ENCODE measurements at regions not wholly inside any gene's neighbourhood (a gene's known extent, or its start where the extent isn't known, plus 50 kb on each side); places are given as distances from the start of the nearest gene placed in this dataset.

DNA sequence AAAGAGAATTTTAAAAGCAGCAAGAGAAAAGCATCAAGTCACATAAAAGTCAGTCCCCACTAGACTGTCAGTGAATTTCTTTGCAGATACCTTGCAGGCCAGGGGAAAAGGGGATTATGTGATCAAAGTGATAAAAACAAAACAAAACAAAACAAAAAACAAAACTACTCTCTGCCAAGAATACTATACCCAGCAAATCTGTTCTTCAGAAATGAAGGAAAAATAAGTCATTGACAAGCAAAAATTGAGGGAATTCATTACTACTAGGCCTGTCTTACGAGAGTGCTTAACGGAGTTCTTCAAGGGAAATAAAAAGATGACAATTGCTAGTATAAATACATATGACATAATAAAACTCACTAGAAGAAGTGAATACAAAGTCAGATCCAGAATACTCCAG, 245.5 kb upstream of the CHST9 start:
- WGBS, 5 donors = 90 to 96% (median 94%) methylated on average over 2 of the region's 2 CpGs
- intact Hi-C loops (cut with DNase I; ENCODE audit: low total_unique reads) = no loop called here
- Histone ChIP-seq H3K27ac (no peak overlapping the region), H3K4me3 (no peak overlapping the region), H3K9me3 (peaks cover 0 to 32% (median 20%) of the 10 kb centered on the region in 8 donors), H3K4me1 (no peaks in the 10 kb centered on the region), H3K27me3 (replicated peaks in 1 of 7) (no peaks in the 10 kb centered on the region), H3K36me3 (no peaks in the 10 kb centered on the region)
- DNase-seq = no peak
- TF ChIP-seq POLR2AphosphoS5 (IDR thresholded peaks at IDR 0.05) (no peak), POLR2A (IDR thresholded peaks at IDR 0.05) (no peak)
- TF ChIP-seq, protein P1, sequence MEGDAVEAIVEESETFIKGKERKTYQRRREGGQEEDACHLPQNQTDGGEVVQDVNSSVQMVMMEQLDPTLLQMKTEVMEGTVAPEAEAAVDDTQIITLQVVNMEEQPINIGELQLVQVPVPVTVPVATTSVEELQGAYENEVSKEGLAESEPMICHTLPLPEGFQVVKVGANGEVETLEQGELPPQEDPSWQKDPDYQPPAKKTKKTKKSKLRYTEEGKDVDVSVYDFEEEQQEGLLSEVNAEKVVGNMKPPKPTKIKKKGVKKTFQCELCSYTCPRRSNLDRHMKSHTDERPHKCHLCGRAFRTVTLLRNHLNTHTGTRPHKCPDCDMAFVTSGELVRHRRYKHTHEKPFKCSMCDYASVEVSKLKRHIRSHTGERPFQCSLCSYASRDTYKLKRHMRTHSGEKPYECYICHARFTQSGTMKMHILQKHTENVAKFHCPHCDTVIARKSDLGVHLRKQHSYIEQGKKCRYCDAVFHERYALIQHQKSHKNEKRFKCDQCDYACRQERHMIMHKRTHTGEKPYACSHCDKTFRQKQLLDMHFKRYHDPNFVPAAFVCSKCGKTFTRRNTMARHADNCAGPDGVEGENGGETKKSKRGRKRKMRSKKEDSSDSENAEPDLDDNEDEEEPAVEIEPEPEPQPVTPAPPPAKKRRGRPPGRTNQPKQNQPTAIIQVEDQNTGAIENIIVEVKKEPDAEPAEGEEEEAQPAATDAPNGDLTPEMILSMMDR (IDR thresholded peaks at IDR 0.05 in 8 of 11, conservative IDR thresholded peaks at IDR 0.05 in 3 of 11) = no peak

DNA sequence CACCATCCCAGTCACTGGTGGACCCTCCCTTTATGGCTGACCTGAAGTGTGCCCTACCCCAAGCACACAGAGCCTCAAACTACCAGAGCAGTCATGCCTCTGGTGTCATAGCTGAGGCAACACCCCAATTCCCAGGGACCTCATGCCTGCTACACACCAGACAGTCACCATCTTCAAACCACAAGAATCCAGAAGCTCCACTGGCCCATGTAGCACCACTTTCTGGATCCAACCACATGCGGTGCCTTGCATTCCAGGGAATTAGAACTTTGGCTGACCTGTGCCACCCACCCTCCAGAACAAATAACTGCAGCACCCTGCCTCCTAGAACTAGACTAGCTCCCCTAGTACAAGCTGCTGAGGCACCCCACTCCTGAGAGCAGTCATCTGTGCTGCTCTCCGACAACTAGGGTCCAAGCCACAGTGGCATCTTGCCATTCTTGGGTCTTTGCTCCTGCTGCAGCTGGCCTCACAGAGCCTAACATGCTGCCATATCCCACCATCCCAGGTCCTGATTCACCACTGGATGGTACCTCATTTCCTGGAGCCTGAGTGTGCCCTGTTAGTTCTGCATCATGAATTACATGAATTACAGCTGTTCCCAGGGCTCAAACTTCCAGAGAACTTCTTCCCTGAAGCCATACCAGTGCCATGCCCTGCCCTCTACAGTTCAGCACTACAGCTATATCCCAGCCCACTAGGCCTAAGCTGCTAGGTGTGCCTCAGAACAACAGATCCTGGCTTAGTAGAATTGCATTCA, 243.8 kb upstream of the CHST9 start:
- Histone ChIP-seq H3K27me3 (replicated peaks in 1 of 7) (no peaks in the 10 kb centered on the region), H3K4me3 (no peak overlapping the region), H3K9me3 (peaks cover 0 to 32% (median 20%) of the 10 kb centered on the region in 8 donors), H3K36me3 (no peaks in the 10 kb centered on the region), H3K4me1 (no peaks in the 10 kb centered on the region), H3K27ac (no peak overlapping the region)
- TF ChIP-seq POLR2AphosphoS5 (IDR thresholded peaks at IDR 0.05) (no peak), POLR2A (IDR thresholded peaks at IDR 0.05) (no peak)
- TF ChIP-seq, protein P1 (IDR thresholded peaks at IDR 0.05 in 8 of 11, conservative IDR thresholded peaks at IDR 0.05 in 3 of 11) = no peak
- intact Hi-C loops (cut with DNase I; ENCODE audit: low total_unique reads) = no loop called here
- no peak for DNase-seq
- WGBS, 5 donors = 80 to 94% (median 92%) methylated on average over 2 of the region's 2 CpGs

DNA sequence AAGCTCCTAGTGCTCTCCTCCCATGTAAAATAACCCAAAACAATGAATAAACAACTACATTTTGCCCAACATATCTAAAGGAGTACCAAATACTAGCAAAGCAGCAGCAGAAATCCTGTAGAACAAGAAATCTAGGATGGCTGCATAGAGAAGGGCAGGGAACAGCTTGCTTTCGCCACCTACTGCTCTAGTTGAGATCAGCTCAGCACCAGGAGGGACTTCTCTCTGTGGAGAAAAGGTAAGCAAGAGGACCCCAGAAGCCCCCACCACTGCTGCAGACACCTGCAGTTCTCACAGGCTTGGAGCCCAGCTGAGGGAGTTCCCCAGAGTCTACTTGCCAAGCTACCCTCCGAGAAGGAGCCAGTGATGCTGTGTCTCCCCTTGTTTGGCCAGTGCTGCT, 243.0 kb upstream of the CHST9 start:
- H3K36me3 ChIP-seq = no peaks in the 10 kb centered on the region
- intact Hi-C loops (cut with DNase I; ENCODE audit: low total_unique reads) = no loop called here
- peaks cover 0 to 32% (median 20%) of the 10 kb centered on the region in 8 donors for H3K9me3 ChIP-seq
- DNase-seq = no peak
- H3K4me3 ChIP-seq = no peak overlapping the region
- 71 to 84% (median 79%) methylated on average over 1 to 2 of the region's 2 CpGs for WGBS, 5 donors
- H3K27me3 ChIP-seq (replicated peaks in 1 of 7) = no peaks in the 10 kb centered on the region
- H3K4me1 ChIP-seq = no peaks in the 10 kb centered on the region
- no peak overlapping the region for H3K27ac ChIP-seq
- no peak for TF ChIP-seq POLR2A (IDR thresholded peaks at IDR 0.05)
- TF ChIP-seq POLR2AphosphoS5 (IDR thresholded peaks at IDR 0.05) = no peak
- TF ChIP-seq, protein P1 (IDR thresholded peaks at IDR 0.05 in 8 of 11, conservative IDR thresholded peaks at IDR 0.05 in 3 of 11) = no peak

DNA sequence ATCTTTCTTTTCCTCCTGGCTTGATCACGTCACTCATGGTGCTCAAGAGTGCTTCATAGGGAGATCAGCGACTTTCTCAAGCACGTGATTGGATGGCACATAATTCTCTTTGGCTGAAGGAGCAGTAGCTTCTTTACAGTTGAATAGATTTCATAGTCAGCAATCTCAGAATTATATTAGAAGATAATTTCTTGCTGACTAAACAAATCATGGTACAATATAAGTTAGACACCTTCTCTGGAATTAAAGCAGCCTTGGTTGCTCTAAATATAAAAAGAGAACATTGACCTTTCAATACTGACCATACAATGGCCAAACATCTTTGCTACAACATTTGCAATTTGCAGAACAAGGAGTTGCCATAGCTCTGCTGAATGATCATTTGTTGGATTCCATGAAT, 238.5 kb upstream of the CHST9 start:
- Histone ChIP-seq H3K9me3 (peaks cover 0 to 14% (median 0%) of the 10 kb centered on the region in 8 donors), H3K4me1 (no peaks in the 10 kb centered on the region), H3K4me3 (no peak overlapping the region), H3K27ac (no peak overlapping the region), H3K27me3 (replicated peaks in 1 of 7) (no peaks in the 10 kb centered on the region), H3K36me3 (no peaks in the 10 kb centered on the region)
- TF ChIP-seq POLR2AphosphoS5 (IDR thresholded peaks at IDR 0.05) (no peak), POLR2A (IDR thresholded peaks at IDR 0.05) (no peak)
- TF ChIP-seq, protein P1 (IDR thresholded peaks at IDR 0.05 in 8 of 11, conservative IDR thresholded peaks at IDR 0.05 in 3 of 11) = no peak
- intact Hi-C loops (cut with DNase I; ENCODE audit: low total_unique reads) = no loop called here
- WGBS, 5 donors = 71 to 89% (median 84%) methylated on average over 3 of the region's 3 CpGs
- no peak for DNase-seq

Data from spleen (tissue), 11 donors.